HCEC 1CT (cell line): ENCODE measurements at regions not wholly inside any gene's neighbourhood (a gene's known extent, or its start where the extent isn't known, plus 50 kb on each side); places are given as distances from the start of the nearest gene placed in this dataset.
"Not testable (repeated sequence)": the region's sequence is repeated elsewhere in the genome, so short reads cannot be mapped to it uniquely, and the experiment has no call there.

ENCODE experiments used
- DNase-seq: peaks from one replicate; pipeline ENCODE4 v3.0.0-alpha.2; 2017

DNA sequence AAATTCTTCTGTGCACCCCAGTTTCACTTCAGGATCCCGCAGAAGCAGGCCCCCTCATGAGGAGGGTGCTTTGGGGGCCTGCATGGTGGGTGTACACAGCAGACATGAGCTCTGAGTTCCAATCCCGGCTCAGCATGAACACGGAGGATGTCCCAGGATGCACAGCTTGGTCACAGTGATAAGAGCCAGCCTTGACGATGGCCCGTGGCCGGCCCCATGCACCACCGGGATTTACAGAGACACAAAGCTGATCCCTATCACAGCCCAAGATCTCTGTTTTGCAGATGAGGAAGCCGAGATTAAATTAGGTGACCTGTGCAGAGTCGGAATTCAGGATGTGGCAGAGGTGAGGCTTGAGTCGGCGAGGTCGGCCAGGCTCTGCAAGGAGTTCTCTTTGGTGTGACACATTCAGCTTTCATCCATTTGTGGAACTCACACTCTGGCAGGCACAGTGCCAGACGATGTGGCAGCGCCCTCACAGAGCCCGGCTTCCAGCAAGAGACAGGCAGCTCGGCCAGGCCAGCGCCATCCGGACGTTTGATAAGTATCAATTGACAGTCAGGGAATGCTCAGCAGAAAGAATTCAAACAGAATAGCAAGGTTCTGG is 456.3 kb upstream of the MYT1L start:
- DNase-seq, result no peak

DNA sequence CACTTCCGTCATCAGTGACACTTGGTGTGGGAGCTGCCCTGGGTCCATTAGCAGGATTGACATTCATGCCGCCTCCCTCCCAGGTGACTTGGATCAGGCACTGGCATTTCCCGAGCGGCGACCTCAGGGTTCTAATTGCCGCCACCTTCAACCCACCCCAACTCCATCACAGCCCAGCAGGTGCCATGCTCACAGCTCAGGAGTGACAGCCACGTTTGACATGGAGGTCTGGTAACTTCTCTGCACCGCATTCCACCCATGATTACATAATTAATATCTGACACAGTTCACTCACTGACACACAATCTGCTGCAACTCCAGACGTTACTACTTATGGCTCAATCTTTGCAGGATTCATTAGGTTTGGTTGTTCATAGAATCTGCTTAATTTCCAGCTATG is 450.9 kb upstream of the MYT1L start:
- no peak for DNase-seq

DNA sequence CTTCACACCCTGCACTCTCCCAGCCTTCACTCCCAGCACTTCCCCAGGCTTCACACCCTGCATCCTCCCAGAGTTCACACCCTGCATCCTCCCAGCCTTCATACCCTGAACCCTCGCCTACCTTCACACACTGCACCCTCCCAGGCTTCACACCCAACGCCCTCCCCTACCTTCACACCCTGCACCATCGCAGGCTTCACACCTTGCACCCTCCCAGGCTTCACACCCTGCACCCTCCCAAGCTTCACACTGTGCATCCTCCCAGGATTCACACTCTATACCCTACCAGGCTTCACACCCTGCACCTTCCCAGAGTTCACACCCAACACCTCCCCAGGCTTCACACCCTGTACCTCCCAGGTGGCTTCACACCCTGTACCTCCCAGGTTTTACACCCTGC is 448.7 kb upstream of the MYT1L start:
- no peak for DNase-seq

DNA sequence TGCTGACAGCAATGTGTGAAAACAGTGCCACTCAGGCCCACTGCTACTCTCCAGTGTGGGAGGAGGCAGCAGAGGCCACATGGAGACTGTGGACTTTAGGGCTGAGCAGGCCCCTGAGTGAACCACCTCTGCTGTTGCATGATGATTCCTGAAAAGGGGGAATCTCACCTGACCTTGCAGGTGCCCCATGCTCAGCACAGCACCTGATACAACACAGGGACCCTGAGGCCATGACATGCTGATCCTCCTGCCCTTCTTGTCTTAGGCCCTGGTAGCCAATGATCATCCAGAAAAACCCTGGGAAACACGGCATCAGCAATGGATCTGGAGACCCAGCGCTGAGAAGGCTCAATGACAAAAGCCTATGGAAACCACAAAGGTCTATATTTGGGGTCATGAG is 446.8 kb upstream of the MYT1L start:
- no peak for DNase-seq

- DNase-seq, result no peak
Measured at GRCh38 chr2:2777213-2777612, 446.1 kb upstream of the MYT1L start.

- no peak for DNase-seq
Measured at GRCh38 chr2:2775018-2775417, 443.9 kb upstream of the MYT1L start.

DNA sequence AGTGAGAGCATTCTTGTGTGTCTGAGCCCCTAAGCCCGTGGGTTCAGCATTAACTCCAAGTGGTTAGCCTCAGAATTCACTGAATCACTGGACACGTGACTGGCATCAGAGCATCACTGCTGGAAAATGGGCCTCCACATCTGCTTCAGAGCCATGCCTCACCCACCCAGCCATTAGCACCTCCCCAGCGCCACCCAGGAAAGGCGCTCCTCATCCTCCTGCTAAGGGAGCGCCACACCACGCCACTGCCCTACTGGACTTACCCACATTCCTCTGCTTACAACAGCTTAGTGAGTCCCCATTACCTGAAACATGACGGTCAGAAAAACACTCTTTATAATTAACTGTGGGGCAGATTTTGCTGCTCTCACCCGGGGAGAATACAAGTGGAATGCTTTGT is 442.6 kb upstream of the MYT1L start:
- DNase-seq, result no peak

GRCh38 chr2:2773080-2773479 is 442.0 kb upstream of the MYT1L start:
- DNase-seq, result not testable (repeated sequence)

- no peak for DNase-seq
Measured at GRCh38 chr2:2771721-2772411, 440.8 kb upstream of the MYT1L start.

GRCh38 chr2:2769481-2770431 is 438.7 kb upstream of the MYT1L start:
- no peak for DNase-seq

GRCh38 chr2:2768476-2768875 is 437.4 kb upstream of the MYT1L start:
- no peak for DNase-seq

DNA sequence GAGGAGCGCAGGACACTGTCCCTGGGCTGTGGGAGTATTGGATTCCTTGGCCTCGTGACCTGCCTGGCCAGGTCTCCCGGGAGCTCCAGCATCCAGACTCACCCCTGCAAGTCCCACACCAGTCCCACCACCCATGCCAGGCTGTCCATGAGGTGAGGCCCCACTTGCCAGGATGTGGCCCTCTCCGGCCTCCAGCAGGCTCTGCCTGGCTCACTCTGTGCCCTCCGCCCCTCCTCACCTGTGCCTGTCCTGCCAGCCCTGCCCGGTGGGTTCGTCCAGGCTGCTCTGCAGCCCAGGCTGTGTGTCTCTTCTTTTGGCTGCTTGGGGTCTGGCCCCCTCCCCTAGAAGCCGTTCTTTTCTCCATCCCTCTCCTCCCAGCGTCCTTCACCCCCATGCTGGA is 436.8 kb upstream of the MYT1L start:
- DNase-seq, result no peak

DNA sequence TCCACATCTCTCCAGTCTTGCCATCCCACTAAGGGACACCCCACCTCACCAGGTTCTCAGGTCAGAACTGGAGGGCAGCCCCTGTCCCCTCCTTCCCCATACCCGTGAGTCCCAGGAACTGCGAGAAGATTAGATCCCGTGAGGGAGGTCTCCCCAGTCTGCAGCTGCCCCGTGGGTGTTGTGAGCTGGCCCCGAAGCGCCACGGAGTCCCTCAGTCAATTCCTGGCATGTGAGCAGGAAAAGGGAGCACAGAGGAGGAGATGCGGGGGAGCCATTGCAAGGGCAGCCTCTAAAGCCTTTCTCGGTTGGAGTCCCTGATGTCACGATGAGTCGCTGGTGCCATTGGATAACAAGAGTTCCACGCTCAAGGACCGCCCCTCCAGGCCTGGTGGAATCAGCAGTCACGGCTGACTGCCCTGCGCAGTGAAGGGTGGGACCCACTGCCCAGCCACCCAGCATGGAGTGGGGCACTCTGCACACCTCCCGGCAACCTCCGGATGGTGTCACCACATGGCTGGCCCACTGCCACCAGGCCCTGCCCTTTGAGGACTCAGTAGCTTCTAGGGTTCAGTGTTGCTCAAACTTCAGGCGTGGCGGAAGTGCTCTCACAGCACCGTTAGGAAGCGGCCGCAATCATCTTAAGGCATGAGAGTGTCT is 434.9 kb upstream of the MYT1L start:
- no peak for DNase-seq

DNA sequence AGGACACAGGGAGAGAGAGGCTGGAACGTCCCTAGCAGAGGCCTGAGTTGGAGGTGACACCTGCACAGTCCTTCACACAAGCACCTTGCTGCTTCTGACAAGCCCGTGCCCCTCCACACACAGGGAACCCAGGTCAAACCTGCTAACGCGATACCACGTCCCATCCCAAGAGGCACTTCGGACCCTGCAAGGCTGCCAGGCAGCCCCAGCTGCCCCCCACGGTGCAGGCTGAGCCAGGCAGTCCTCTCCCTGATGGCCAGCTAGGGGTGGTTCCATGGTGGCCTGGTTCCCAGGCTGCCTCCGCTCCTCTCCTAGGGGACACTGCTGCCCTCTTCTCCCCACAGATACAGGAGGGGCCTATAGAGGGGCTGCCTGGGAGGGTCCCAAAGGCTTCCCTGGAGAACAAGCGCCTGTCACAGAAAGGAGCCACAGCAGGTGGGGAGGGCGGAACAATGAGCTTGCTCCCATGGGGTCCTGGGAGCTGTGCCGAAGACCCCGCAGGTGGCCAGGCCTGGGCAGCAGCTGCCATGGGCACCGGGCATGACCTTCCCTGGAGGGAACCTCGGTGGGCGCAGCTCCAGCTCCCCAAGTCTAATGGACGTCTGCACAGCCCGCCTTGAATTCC is 434.2 kb upstream of the MYT1L start:
- DNase-seq, result no peak

DNA sequence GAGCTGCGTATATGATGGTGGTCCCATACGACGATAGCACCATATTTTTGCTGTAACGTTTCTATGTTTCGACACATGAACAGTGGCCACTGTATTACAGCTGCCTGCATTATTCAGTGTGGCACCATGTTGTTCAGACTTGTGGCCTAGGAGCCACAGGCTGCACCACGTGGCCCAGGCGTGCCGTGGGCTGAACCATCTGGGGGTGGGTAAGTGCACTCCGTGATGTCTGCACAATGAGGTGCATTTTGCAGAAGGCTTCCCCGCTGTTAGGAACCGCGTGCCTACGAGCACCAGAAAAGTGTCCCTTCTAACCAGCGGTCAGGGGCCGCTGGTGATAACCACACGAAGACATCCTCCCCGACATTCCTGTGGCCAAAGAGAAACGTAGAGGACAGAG is 433.7 kb upstream of the MYT1L start:
- DNase-seq, result no peak

DNA sequence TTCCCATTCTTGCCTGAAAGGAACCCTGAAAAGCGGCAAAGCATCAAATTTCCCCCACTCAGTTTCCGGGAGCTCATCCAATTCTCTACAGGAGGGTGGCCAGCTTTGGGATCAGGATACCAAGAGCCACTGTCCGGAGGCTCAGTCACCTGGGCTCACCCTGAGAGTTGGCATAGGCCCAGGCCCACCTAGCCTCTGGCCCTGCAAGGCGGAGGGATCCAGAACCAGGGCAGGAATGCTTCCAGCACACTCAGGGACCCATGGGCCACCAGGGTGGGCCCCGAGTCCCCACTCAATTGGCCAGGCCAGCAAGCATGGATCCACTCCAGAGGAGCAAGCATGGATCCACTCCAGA is 432.9 kb upstream of the MYT1L start:
- no peak for DNase-seq

- DNase-seq, result no peak
Measured at GRCh38 chr2:2763351-2764000, 432.4 kb upstream of the MYT1L start.

GRCh38 chr2:2762913-2763312 is 431.8 kb upstream of the MYT1L start:
- no peak for DNase-seq

DNA sequence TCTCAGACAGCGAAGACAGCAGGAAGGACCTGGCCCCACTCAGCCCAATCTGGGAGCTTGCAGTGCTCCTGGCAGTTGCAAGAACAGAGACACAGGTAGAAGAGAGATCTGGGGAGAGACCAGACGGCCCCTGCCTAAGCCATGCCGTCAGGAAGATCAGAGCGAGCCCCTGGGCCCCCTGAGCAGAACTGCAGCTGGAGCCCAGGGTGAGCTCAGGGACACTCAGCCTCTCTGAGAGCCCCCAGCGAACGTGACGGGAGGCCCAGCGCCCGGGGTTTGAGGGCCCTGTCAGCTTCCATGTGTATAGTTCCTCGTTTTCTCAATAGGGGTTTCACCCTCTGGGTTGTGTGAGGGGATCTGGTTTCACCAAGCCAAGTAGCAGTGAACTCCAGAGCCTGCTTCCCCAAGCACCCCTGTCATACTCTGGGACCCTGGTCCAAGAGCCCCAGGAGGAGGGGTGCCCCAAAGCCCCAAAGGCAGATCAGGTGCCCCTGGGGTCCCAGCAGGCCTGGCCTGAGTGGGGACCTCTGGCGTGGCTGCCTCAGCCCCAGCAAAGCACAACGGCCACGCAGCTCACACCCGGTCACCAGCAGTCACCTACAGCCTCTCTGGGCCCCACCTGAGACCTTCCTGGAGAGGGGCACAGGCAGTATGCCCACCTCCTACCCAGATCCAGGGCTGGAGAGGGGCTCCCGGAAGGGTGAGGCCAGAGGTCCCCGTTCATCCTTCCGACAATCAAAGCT is 431.3 kb upstream of the MYT1L start:
- no peak for DNase-seq

GRCh38 chr2:2758793-2759367 is 427.8 kb upstream of the MYT1L start:
- DNase-seq, result no peak

DNA sequence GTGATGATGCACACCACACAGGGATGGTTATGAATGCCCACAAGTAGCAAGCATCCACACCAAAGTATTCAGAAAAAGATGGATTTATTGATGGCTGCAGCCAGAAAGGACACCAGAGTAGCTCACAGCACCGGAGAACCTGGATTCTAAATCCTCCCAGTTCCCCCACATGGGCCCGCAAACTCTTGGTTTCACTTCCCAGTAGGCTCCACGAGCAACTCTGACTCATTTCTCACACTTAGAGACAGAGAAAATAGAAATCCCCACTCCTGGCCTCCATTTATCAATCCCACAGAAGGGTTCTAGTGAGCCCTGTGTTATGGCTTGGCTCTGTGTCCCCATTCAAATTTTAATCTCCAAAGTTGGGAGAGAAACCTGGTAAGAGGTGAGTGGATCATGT is 426.7 kb upstream of the MYT1L start:
- DNase-seq, result no peak
